IMR-90 (cell line): ENCODE measurements at regions not wholly inside any gene's neighbourhood (a gene's known extent, or its start where the extent isn't known, plus 50 kb on each side); places are given as distances from the start of the nearest gene placed in this dataset.

Experiments
- ATAC-seq: fragments of 200-7000 bp; cut with Tn5 transposase; 2 replicates; pipeline ENCODE4 v1.9.1; 2020; ENCODE audit warnings: low read depth, mild to moderate bottlenecking, moderate library complexity
- BruUV-seq: library from RNA; stranded (reverse); fragments of 400-500 nt; replicated peaks from 2 replicates; lab custom pipeline; 2021; lab: Mats Ljungman, UMichigan
- CTCF ChIA-PET: fragments of 300-600 bp; formaldehyde crosslinking; extraction: SDS; loops from one replicate; lab custom pipeline; 2021; ENCODE audit warnings: antibody characterized with exemption; lab: Yijun Ruan, JAX
- POLR2A ChIA-PET: fragments of 300-600 bp; sonication (Branson Sonifier 250); formaldehyde crosslinking; loops from one replicate; lab custom pipeline; 2022; ENCODE audit warnings: antibody characterized with exemption; ENCODE audit not compliant: unreplicated experiment; lab: Charles Lee
- DNase-seq: peaks from one replicate; pipeline ENCODE4 v3.0.0; 2013
- H2AFZ ChIP-seq: replicated peaks from 2 replicates; pipeline ENCODE3; 2013; ENCODE audit warnings: low read length, mild to moderate bottlenecking; ENCODE audit not compliant: poor library complexity
- H2AK5ac ChIP-seq: 2 replicates; pipeline ENCODE4 v1.6.1; 2013; ENCODE audit warnings: low read depth, low read length, inconsistent platforms
- H2AK9ac ChIP-seq: replicated peaks from 2 replicates; pipeline ENCODE3; 2013; ENCODE audit warnings: mild to moderate bottlenecking, low read depth, low read length, moderate library complexity; ENCODE audit not compliant: poor library complexity
- H2BK120ac ChIP-seq: 2 replicates; pipeline ENCODE4 v1.6.1; 2013; ENCODE audit warnings: low read depth, low read length, inconsistent platforms
- H2BK15ac ChIP-seq: 3 replicates; pipeline ENCODE4 v1.6.1; 2013; ENCODE audit warnings: low read depth, low read length, inconsistent platforms
- H2BK20ac ChIP-seq: 2 replicates; pipeline ENCODE4 v1.6.1; 2013; ENCODE audit warnings: low read depth, mild to moderate bottlenecking, inconsistent platforms, low read length, moderate library complexity
- H2BK5ac ChIP-seq: 2 replicates; pipeline ENCODE4 v1.6.1; 2013; ENCODE audit warnings: mild to moderate bottlenecking, low read depth, low read length, inconsistent platforms; ENCODE audit not compliant: poor library complexity, severe bottlenecking
- H3K14ac ChIP-seq: replicated peaks from 2 replicates; pipeline ENCODE4 v1.6.1; 2013; ENCODE audit warnings: low read depth, low read length, inconsistent platforms
- H3K18ac ChIP-seq: 2 replicates; pipeline ENCODE4 v1.6.1; 2013; ENCODE audit warnings: low read depth, low read length, control low read depth
- H3K23ac ChIP-seq: 2 replicates; pipeline ENCODE4 v1.6.1; 2013; ENCODE audit warnings: low read depth, low read length, inconsistent platforms
- H3K27ac ChIP-seq: 2 replicates; pipeline ENCODE4 v1.5.1; 2013; ENCODE audit warnings: mild to moderate bottlenecking, control low read depth, low read length; ENCODE audit not compliant: insufficient read depth
- H3K27me3 ChIP-seq: 2 replicates; pipeline ENCODE4 v1.6.1; 2013; ENCODE audit warnings: low read length; ENCODE audit not compliant: control insufficient read depth, insufficient read depth
- H3K36me3 ChIP-seq: 2 replicates; pipeline ENCODE4 v1.6.1; 2013; ENCODE audit warnings: low read length, mixed read lengths; ENCODE audit not compliant: control insufficient read depth, insufficient read depth
- H3K4ac ChIP-seq: 2 replicates; pipeline ENCODE4 v1.6.1; 2013; ENCODE audit warnings: low read depth, low read length, inconsistent platforms
- H3K4me1 ChIP-seq: 2 replicates; pipeline ENCODE4 v1.6.1; 2013; ENCODE audit warnings: low read length, mixed read lengths; ENCODE audit not compliant: control insufficient read depth, insufficient read depth
- H3K4me2 ChIP-seq: 2 replicates; pipeline ENCODE4 v1.6.1; 2013; ENCODE audit warnings: low read depth, mild to moderate bottlenecking, control low read depth, low read length, moderate library complexity
- H3K4me3 ChIP-seq: 2 replicates; pipeline ENCODE4 v1.5.1; 2013; ENCODE audit warnings: low read depth, mild to moderate bottlenecking, control low read depth, low read length, moderate library complexity; ENCODE audit not compliant: insufficient read depth
- H3K56ac ChIP-seq: 2 replicates; pipeline ENCODE4 v1.6.1; 2013; ENCODE audit warnings: low read length, inconsistent platforms; ENCODE audit not compliant: insufficient read depth; ENCODE audit errors: extremely low read depth
- H3K79me1 ChIP-seq, 2 experiments: 2 replicates each; pipeline ENCODE4 v1.6.1; 2013; ENCODE audit warnings: low read length in 2 of 2, inconsistent platforms in 1 of 2, low read depth in 1 of 2
- H3K9ac ChIP-seq: 2 replicates; pipeline ENCODE4 v1.6.1; 2013; ENCODE audit warnings: low read depth, low read length, control low read depth
- H3K9me1 ChIP-seq: 2 replicates; pipeline ENCODE4 v1.6.1; 2013; ENCODE audit warnings: low read length, inconsistent platforms; ENCODE audit not compliant: insufficient read depth
- H3K9me3 ChIP-seq: 2 replicates; pipeline ENCODE4 v1.6.1; 2013; ENCODE audit warnings: low read length; ENCODE audit not compliant: control insufficient read depth, insufficient read depth
- H4K20me1 ChIP-seq: 2 replicates; pipeline ENCODE4 v1.6.1; 2013; ENCODE audit warnings: low read length, inconsistent platforms; ENCODE audit not compliant: insufficient read depth
- H4K5ac ChIP-seq: 2 replicates; pipeline ENCODE4 v1.6.1; 2013; ENCODE audit warnings: mild to moderate bottlenecking, low read depth, low read length, control low read depth
- H4K8ac ChIP-seq, 2 experiments: 2 replicates each; pipeline ENCODE4 v1.6.1; 2013; ENCODE audit warnings: low read depth in 2 of 2, low read length in 2 of 2, control low read depth in 1 of 2, inconsistent platforms in 1 of 2
- H4K91ac ChIP-seq: 2 replicates; pipeline ENCODE4 v1.6.1; 2013; ENCODE audit warnings: low read depth, low read length, inconsistent platforms; ENCODE audit not compliant: insufficient read depth
- BHLHE40 ChIP-seq: fragments of 150-350 bp; IDR thresholded peaks from 2 replicates; pipeline ENCODE4 v1.6.1; 2016; ENCODE audit warnings: mild to moderate bottlenecking, low read depth, low read length
- CEBPB ChIP-seq: IDR thresholded peaks from 2 replicates; pipeline ENCODE4 v1.6.1; 2012; ENCODE audit warnings: low read depth, low read length, improper control_type of control experiment
- CHD1 ChIP-seq: IDR thresholded peaks from 2 replicates; pipeline ENCODE4 v1.6.1; 2012; ENCODE audit warnings: low read depth, low read length, improper control_type of control experiment
- CTCF ChIP-seq: conservative IDR thresholded peaks from 2 replicates; pipeline ENCODE4 v1.5.1; 2012; ENCODE audit warnings: mild to moderate bottlenecking, low read depth, low read length, improper control_type of control experiment
- ELK1 ChIP-seq: fragments of 150-350 bp; IDR thresholded peaks from 2 replicates; pipeline ENCODE4 v1.6.1; 2016; ENCODE audit warnings: low read depth, mild to moderate bottlenecking, low read length, moderate library complexity, borderline replicate concordance
- FOS ChIP-seq: fragments of 150-350 bp; IDR thresholded peaks from 2 replicates; pipeline ENCODE4 v1.6.1; 2016; ENCODE audit warnings: low read depth, low read length
- MAFK ChIP-seq: IDR thresholded peaks from 2 replicates; pipeline ENCODE4 v1.6.1; 2012; ENCODE audit warnings: low read depth, low read length, improper control_type of control experiment
- MAZ ChIP-seq: IDR thresholded peaks from 2 replicates; pipeline ENCODE4 v1.6.1; 2012; ENCODE audit warnings: low read depth, mild to moderate bottlenecking, low read length, improper control_type of control experiment, moderate library complexity, borderline replicate concordance
- MXI1 ChIP-seq: IDR thresholded peaks from 2 replicates; pipeline ENCODE4 v1.6.1; 2012; ENCODE audit warnings: low read depth, mild to moderate bottlenecking, low read length, moderate library complexity, borderline replicate concordance
- NFE2L2 ChIP-seq: fragments of 150-350 bp; IDR thresholded peaks from 2 replicates; pipeline ENCODE4 v1.6.1; 2016; ENCODE audit warnings: low read depth, mild to moderate bottlenecking, low read length
- POLR2A ChIP-seq: IDR thresholded peaks from 2 replicates; pipeline ENCODE4 v1.6.1; 2012; ENCODE audit warnings: mild to moderate bottlenecking, low read depth, low read length
- RAD21 ChIP-seq: IDR thresholded peaks from 2 replicates; pipeline ENCODE4 v1.6.1; 2012; ENCODE audit warnings: low read length, improper control_type of control experiment
- RCOR1 ChIP-seq: IDR thresholded peaks from 2 replicates; pipeline ENCODE4 v1.6.1; 2012; ENCODE audit warnings: mild to moderate bottlenecking, low read length, improper control_type of control experiment; ENCODE audit not compliant: insufficient replicate concordance
- RFX5 ChIP-seq: IDR thresholded peaks from 2 replicates; pipeline ENCODE4 v1.8.0; 2012; ENCODE audit warnings: low read depth, mild to moderate bottlenecking, low read length, moderate library complexity
- SMC3 ChIP-seq: fragments of 150-350 bp; IDR thresholded peaks from 2 replicates; pipeline ENCODE4 v1.6.1; 2016; ENCODE audit warnings: low read depth, mild to moderate bottlenecking, antibody characterized with exemption, low read length, moderate library complexity
- USF2 ChIP-seq: fragments of 150-350 bp; IDR thresholded peaks from 2 replicates; pipeline ENCODE4 v1.6.1; 2017; ENCODE audit warnings: mild to moderate bottlenecking, antibody characterized with exemption, low read length, low read depth
- WGBS, 2 experiments: methylation state at CpG; one replicate each; pipeline versions ENCODE4 v1.1.5 to v1.1.7; 2013; ENCODE audit warnings: missing lambda C conversion rate in 2 of 2; ENCODE audit not compliant: insufficient read length in 1 of 2; ENCODE audit errors: extremely low coverage in 2 of 2; 5-methylcytosine and 5-hydroxymethylcytosine counted together
- dilution Hi-C: fragments of 300-500 bp; cut with HindIII; formaldehyde crosslinking; loops from one replicate; pipeline ENCODE4 v1.14.3; 2018; ENCODE audit warnings: low sequenced_read_pairs; ENCODE audit not compliant: unreplicated experiment
- in situ Hi-C: fragments of 300-500 bp; cut with MboI; formaldehyde crosslinking; loops from 3 replicates; pipeline ENCODE4 v1.14.3; 2019; ENCODE audit warnings: low sequenced_read_pairs, inconsistent platforms, mixed read lengths
- intact Hi-C: fragments of 100-400 bp; cut with micrococcal nuclease; formaldehyde crosslinking; loops from 2 replicates; pipeline ENCODE4 v1.10.0; 2022

GRCh38 chr10:62529396-62529795 lies 155.2 kb downstream of the ZNF365 start:
- H3K4me3 ChIP-seq: no peak overlapping the region
- H2BK15ac ChIP-seq: no peak overlapping the region
- no CpG with 5 or more reads among the region's 2 CpGs for WGBS, 2 experiments
- H2AK5ac ChIP-seq: no peak overlapping the region
- no peak overlapping the region for H3K27ac ChIP-seq
- H3K56ac ChIP-seq: no peak overlapping the region
- H3K9me1 ChIP-seq: no peaks in the 10 kb centered on the region
- TF ChIP-seq BHLHE40 (no peak), RAD21 (no peak), MAZ (no peak), FOS (no peak), SMC3 (no peak), CEBPB (no peak), RFX5 (no peak), MXI1 (no peak), NFE2L2 (no peak), CHD1 (no peak), CTCF (no peak), RCOR1 (no peak), ELK1 (no peak), POLR2A (no peak), USF2 (no peak), MAFK (no peak)
- ChIA-PET POLR2A (no interaction called here), CTCF (no interaction called here)
- no peak overlapping the region for H2BK20ac ChIP-seq
- H4K5ac ChIP-seq: no peak overlapping the region
- dilution Hi-C loops (no loop called here), in situ Hi-C loops (no loop called here), intact Hi-C loops (no loop called here)
- H3K79me1 ChIP-seq: no peaks in the 10 kb centered on the region
- no peak overlapping the region for H2BK5ac ChIP-seq
- no peaks in the 10 kb centered on the region for H3K36me3 ChIP-seq
- H3K14ac ChIP-seq: no peak overlapping the region
- H3K4me2 ChIP-seq: no peak overlapping the region
- H3K18ac ChIP-seq: no peak overlapping the region
- BruUV-seq: no TSS peak
- H3K4ac ChIP-seq: no peak overlapping the region
- H2AFZ ChIP-seq: no peak overlapping the region
- ATAC-seq (no peak; the same call in 1 of the 2 replicates), DNase-seq (no peak)
- H3K27me3 ChIP-seq: no peaks in the 10 kb centered on the region; the same call in 1 of the 2 replicates
- no peak overlapping the region for H4K91ac ChIP-seq
- no peak overlapping the region for H2BK120ac ChIP-seq
- no peak overlapping the region for H3K23ac ChIP-seq
- H4K8ac ChIP-seq: no peak overlapping the region
- no peaks in the 10 kb centered on the region for H3K4me1 ChIP-seq
- H4K20me1 ChIP-seq: no peaks in the 10 kb centered on the region
- no peaks in the 10 kb centered on the region for H3K9me3 ChIP-seq
- no peak overlapping the region for H2AK9ac ChIP-seq
- H3K9ac ChIP-seq: no peak overlapping the region
